ENCODE measurements at regions not wholly inside any gene's neighbourhood (a gene's known extent, or its start where the extent isn't known, plus 50 kb on each side); places are given as distances from the start of the nearest gene placed in this dataset.
"Not testable (repeated sequence)": the region's sequence is repeated elsewhere in the genome, so short reads cannot be mapped to it uniquely, and the experiment has no call there.

DNA sequence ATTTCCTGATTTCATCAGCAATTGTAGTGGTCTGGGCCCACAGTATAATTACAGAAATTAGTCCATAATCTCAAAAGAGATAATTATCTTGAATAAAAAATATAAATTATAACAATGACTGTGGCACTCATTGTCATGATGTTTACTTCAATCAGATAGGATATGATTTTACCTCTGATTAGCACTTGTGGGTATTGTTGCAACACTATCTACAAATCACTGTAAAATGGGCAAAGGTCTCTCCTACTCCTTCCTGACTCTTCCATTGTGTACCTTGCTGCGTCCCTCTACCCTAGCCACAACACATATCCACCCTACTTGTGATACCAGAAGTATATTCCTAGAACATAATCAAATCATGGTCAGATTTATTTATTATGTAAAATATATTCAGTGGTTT is 200.9 kb upstream of the TRIB2 start:
- DNase-seq: no peak

DNA sequence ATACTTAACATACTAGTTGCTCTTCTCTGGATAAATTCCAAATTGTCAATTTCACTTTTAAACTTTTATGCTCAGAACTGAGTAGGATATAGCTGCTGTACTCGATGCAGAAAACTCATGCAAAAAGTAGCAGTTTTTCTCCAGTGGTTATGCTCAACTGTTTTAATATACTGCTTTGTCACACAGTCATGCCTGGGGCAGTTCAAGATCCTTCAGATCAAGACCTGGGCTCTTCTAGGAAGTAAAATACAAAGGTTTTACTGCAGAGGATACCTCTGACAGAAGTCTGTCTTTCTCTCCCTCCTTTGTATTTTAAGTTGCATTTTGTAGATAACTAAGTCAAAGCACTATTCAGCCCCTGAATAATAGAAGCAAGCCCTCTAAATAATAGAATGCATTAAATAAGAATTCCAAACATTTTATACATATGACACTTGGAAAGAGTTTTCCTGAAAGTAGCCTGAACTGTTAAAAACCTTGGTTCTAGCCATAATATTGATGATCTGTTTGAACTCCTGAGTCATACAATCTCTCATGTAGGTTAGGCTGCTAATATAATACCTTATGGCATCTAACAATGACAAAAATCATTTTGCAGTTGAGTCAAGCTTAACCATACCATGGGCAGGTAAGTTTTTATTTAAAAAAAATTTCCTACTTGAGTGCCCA is 183.3 kb upstream of the TRIB2 start:
- DNase-seq: no peak

DNA sequence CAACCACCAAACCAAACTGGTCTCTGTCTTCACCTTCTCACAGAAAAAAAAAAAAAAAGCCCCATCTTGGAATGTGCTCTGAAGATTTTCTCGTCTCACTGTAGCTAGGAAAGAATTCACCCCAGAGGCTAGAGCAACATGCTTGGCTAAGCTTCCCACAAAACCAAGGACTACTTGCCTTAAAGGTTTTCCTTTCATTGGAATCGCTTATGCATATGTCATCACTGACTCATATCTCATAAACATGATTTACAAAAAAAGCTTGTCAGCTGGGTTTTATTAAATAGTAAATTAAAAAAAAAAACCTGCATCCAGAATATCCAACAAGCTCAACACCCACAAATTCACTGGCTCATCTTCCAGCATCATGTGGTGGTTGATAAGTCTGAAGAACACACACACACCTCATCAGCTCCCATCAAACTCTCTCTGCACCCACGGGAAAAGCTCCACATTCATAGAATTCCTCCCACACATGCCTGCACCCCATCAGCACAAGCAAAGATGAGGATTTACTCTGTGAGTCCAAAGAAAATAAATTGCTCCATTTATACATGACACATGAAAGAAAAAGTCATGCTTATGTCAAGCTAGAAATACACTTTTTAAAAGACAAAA is 182.0 kb upstream of the TRIB2 start:
- no peak for DNase-seq

GRCh38 chr2:12536976-12537375 is 179.8 kb upstream of the TRIB2 start:
- no peak for DNase-seq

- no peak for DNase-seq
Observed at GRCh38 chr2:12538138-12538694, 178.5 kb upstream of the TRIB2 start.

DNA sequence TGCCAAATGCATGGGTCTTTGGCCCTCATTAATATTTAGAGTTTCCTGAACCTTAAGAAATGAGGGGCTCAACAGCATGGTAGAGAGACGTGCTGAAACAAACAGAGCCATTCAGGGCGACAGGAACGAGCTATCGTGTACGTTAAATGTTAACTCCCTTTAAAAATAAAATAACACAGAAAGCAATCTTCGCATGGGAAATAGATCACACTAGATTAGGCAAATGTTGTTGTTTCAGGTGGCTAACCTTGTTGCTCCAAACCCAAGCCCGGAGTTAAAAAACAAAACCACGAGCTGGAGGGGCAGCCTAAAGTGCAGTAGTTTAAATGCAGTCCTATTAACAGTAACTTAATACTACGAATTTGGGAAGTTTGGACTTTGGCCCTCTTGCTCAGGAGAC is 177.4 kb upstream of the TRIB2 start:
- DNase-seq: no peak

DNA sequence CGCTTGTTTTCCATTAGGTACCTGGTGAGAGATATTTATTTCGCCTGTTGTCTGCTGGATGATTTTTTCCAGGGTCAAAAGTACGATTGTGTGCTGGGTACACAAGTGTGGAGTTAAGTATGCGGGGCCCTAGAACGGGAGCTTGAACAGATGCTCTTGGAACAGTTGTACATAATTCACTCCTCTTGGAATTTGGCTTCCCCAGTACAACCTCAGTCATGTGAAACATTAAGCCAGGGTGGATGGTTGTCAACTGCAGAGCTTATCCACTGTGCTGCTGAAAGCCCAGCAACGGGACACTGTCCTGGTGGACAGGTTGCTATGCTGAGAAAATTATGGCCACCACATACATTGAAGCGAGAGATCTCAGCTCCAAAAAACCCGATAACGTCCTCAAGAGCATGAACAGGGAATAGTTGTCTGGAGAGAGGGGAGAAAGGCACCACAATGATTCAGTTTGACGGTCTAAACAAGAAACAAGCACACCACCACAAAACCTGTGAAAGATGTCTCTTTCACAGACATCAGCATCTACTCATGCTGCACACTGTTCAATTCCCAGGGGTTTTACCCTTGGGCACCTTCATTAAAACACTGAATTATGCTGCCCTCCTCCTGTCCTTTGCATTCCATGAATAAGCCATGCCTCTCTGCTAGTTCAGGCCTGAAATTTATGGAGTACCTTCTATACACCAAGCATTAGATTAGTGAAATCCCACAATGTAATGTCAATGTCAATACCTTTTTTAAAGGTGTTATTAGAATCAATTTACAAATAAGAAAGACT is 176.8 kb upstream of the TRIB2 start:
- no peak for DNase-seq

DNA sequence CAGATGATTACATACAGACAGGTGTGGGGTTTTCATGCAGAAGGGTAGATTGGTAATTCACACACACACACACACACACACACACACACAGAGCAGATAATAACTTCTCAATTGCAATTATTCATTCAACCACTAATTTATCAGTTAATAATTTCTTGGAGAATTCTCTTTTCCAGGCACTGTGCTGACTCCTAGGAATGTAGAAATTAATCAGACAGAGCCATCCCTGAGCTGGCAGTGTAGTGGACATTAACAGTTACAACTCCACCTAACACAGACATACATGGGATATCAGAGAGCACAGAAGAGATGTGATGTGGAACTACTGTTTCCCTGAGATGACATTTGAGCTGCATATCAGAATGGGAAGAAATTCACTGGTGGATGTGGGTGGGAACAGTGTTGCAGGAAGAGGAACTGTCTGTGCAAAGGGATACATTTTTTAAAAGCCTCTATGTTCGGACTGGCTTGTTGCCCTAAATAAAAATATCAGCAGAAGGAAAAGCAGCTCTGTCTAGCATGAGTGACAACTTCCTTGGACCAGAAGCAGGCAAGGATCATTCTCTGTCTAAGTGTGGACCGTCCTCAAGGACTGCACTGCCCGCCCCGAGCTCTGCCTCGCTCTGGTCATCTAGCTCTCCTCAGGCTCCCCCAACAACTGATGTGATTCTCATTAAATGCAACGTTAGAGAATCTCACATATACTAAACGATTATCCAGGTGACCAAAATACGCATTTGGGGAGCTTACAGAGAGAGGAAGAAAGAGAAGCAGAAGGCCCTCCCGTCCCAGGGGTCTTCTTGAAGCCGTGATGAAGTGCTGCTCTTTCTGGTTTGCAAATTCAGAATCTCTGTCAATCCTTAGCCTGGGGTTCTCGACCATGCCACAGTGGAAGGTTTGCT is 173.4 kb upstream of the TRIB2 start:
- DNase-seq: no peak

DNA sequence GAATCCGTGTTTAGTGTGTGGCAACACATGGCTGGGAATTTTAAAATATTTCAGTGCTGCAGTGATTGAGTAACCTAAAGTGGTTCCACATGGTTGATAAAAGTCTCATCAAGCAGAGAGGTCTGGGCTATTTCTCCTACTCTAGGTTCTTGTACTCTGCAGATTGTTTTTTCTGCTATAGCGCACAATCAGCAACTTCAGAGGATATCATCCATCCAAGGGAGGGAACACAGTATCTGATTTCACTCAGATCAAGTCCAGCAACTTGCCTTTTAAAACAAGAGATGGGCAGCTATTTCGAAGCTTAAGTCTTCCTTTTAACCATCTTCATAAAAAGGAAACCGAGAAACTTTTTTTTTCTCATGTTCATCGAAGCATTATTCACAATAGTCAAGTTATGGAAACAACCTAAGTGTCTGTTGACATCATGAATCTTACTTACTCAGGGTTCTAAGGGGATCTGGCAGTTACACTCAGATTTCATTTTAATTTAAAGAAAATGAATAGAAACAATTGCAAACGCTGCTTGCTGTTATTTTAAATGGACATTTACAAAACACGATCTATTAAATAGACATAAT is 172.7 kb upstream of the TRIB2 start:
- DNase-seq: no peak

DNA sequence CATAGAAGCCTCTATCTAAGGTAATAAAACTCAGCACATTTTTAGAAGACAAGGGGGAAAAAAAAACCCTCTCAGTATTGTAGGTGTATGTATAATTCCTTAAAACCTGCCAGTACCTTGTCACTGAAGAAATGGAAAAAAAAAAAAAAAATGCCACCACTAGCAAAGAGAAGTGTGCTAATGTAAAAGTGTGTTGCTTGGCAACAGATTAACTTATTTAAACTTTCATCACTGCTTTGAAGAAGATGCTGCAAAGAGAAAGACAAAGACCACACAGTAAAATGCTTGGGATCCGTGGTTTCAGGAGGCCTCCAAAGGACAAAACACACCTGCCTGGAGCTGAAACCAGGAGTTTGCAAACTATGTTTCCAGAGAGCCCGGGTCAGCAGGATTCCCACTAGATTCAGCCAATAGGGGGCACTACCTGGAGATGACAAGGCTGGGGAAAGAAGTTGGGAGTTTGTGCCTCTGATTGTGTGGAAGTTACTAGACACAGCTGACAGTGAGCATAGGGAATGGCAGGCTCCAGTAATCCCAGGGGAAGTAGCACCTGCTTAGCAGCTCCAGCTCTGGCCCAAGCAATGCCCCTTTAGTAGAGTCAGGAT is 169.1 kb upstream of the TRIB2 start:
- DNase-seq: no peak

DNA sequence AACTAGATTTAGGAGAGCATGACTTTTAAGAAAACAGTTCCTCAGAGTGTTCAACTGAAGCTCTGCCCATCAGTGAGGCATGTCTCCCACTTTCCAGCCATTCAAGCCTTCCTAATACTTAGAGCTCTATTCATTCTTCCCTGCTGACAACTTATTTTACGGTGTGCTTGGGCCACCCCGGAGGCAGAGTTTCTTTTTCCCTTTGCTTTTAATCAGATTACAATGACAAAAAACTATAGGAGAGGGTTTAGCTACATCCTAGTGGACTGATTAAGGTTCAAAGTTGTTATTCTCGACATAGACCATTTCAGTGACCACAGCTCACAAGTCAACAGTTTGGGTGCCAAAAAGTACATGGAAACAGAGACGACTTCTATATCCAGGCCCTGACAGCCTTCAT is 167.8 kb upstream of the TRIB2 start:
- DNase-seq: no peak

DNA sequence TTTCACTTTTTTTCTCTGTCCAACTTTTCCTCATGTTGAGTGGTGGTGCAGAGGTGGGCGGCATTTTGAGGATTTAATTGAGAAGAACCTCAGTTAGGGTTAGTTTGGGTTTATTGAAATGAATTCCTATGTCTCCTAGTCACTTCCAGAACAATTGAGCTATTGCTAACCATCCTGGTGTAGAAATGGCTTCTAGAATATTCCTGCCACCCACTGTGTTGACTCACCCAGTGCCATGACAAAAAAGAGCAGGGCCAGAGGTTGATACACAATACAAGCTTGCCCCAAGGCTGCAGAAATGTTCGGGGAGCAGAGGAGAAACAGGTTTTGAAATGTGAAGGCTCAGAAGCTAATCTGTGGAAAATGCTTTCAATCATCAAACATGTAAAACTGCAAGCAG is 167.1 kb upstream of the TRIB2 start:
- no peak for DNase-seq

- DNase-seq: no peak
Observed at GRCh38 chr2:12552092-12552491, 164.6 kb upstream of the TRIB2 start.

- DNase-seq: no peak
Observed at GRCh38 chr2:12554224-12555011, 162.3 kb upstream of the TRIB2 start.

DNA sequence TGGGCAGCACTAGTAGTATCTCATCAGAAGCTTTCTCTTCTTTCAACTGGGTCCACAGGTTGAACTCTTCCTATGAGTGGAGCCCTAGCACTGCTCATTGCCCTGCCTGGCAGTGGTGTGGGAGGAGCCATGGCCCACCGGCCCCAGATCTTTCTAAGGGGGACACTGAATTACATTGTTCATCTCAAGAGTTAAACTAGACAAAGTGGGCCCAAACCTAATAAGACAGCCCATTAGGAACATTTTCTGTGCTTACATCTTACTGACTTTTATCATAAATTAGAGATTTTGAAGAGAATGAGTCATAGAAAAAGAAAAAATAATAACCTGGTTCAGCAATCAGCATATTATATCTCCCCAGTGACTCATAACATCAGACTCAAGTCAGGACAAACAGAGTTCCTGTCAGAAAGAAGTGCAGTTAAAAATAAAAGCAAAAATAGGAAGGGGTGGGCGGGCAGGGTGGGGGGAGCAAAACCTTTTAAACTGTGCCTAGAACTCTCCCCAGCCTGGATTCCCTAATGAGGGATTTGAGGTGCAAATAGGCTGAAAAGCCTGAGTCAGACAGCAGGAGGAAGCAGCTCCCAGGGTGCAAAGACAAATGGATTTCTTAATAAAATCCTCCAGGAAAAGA is 161.6 kb upstream of the TRIB2 start:
- DNase-seq: no peak

DNA sequence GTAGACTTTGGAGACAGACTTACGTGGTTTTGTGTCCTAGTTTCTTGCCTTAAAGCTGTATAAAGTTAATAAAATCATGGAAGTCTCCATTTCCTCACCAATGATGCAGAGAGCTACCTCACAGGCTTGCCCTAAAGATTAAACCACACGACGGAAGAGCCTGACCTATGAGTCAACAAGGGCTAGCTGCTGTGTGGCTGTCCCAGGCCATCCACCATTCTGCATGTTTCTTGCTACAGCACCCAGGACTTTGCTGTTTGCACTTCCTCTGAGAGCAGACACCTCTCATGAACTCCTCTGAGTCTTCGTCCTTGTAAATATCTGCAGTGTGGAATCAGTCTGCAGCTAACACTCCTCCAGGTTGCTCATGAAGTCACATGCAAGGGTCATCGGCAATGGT is 160.0 kb upstream of the TRIB2 start:
- DNase-seq: no peak

- no peak for DNase-seq
Observed at GRCh38 chr2:12557688-12558087, 159.0 kb upstream of the TRIB2 start.

DNA sequence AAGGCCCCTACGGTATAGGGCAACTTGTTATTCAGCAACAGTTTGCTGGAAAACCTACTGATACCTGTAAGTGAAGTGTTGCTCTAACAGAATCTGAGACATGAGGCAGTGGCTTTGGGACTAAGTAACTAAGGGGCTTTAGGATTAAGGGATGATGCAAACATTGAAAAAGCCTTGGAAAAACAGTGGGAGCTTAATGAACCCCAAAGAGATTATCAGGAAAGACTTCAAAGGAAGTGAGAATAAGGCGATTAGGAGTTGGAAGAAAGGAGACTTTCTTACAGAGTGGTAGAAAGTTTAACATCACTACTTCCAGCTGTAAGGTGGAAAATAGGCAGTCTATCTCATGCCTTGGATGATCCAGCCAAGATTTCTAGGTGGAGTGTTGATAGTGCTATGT is 158.2 kb upstream of the TRIB2 start:
- DNase-seq: no peak

- DNase-seq: no peak
Observed at GRCh38 chr2:12560618-12561017, 156.1 kb upstream of the TRIB2 start.

DNA sequence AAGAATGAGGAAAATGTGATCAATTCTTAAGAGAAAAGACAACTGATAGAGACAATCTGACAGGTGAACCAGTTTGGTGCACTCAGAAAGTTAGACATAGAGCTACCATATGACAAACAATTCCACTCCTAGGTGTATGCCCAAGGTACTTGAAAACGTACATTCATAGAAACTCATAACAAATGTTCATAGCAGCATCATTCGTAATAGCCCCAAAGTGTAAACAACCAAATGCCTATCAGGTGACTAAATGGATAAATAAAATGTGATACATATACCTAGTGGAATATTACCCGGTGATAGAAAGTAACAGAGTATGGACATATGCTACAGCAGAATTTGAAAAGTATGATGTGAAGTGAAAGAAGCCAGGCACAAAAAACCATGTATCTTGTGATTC is 149.3 kb upstream of the TRIB2 start:
- DNase-seq: no peak

DNA sequence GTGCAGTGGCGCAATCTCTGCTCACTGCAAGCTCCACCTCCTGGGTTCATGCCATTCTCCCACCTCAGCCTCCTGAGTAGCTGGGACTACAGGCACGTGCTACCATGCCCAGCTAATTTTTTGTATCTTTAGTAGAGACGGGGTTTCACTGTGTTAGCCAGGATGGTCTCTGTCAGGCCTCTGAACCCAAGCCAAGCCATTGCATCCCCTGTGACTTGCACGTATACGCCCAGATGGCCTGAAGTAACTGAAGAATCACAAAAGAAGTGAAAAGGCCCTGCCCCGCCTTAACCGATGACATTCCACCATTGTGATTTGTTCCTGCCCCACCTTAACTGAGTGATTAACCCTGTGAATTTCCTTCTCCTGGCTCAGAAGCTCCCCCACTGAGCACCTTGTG is 147.2 kb upstream of the TRIB2 start:
- DNase-seq: not testable (repeated sequence)

Data from NCI-H1930 (cell line).